ENCODE measurements at regions not wholly inside any gene's neighbourhood (a gene's known extent, or its start where the extent isn't known, plus 50 kb on each side); places are given as distances from the start of the nearest gene placed in this dataset.

- H3K4me1 Mint-ChIP-seq (ENCODE audit: low read depth): no peaks in the 10 kb centered on the region
- ATAC-seq (peak in 1 of 2 donors; percentile 17), DNase-seq (no peak)
- peaks cover 5% of the 10 kb centered on the region for H3K27me3 Mint-ChIP-seq (ENCODE audit: low read depth)
- no peak overlapping the region for H3K4me3 Mint-ChIP-seq
- H3K36me3 Mint-ChIP-seq (ENCODE audit: insufficient read depth): no peaks in the 10 kb centered on the region
- H3K9me3 Mint-ChIP-seq: no peaks in the 10 kb centered on the region
These were observed 462.5 kb upstream of the HS6ST1 start for GRCh38 chr2:128781166-128781565.

- Mint-ChIP-seq H3K27me3 (ENCODE audit: low read depth) (peaks cover 5% of the 10 kb centered on the region), H3K4me3 (no peak overlapping the region), H3K4me1 (ENCODE audit: low read depth) (no peaks in the 10 kb centered on the region), H3K9me3 (no peaks in the 10 kb centered on the region), H3K36me3 (ENCODE audit: insufficient read depth) (no peaks in the 10 kb centered on the region)
- DNase-seq (no peak), ATAC-seq (no peak)
These were observed 463.1 kb upstream of the HS6ST1 start for GRCh38 chr2:128781585-128782385.

GRCh38 chr2:128782411-128783192, 463.9 kb upstream of the HS6ST1 start:
- no peak for ATAC-seq
- no peaks in the 10 kb centered on the region for H3K36me3 Mint-ChIP-seq (ENCODE audit: insufficient read depth)
- H3K27me3 Mint-ChIP-seq (ENCODE audit: low read depth): peaks cover 5% of the 10 kb centered on the region
- no peaks in the 10 kb centered on the region for H3K9me3 Mint-ChIP-seq
- no peak overlapping the region for H3K4me3 Mint-ChIP-seq
- DNase-seq: no peak
- H3K4me1 Mint-ChIP-seq (ENCODE audit: low read depth): no peaks in the 10 kb centered on the region

GRCh38 chr2:128783193-128783671, 464.6 kb upstream of the HS6ST1 start:
- no peak for DNase-seq
- no peaks in the 10 kb centered on the region for H3K36me3 Mint-ChIP-seq (ENCODE audit: insufficient read depth)

GRCh38 chr2:128783896-128784295, 465.2 kb upstream of the HS6ST1 start:
- H3K27me3 Mint-ChIP-seq (ENCODE audit: low read depth): peaks cover 5% of the 10 kb centered on the region
- DNase-seq (no peak), ATAC-seq (no peak)
- H3K36me3 Mint-ChIP-seq (ENCODE audit: insufficient read depth): no peaks in the 10 kb centered on the region
- no peak overlapping the region for H3K4me3 Mint-ChIP-seq
- peaks cover 8% of the 10 kb centered on the region for H3K9me3 Mint-ChIP-seq
- H3K4me1 Mint-ChIP-seq (ENCODE audit: low read depth): no peaks in the 10 kb centered on the region

More at GRCh38 chr2:128783193-128783671, 464.6 kb upstream of the HS6ST1 start:
- Mint-ChIP-seq H3K9me3 (peaks cover 1% of the 10 kb centered on the region), H3K4me1 (ENCODE audit: low read depth) (no peaks in the 10 kb centered on the region), H3K4me3 (no peak overlapping the region), H3K27me3 (ENCODE audit: low read depth) (peaks cover 5% of the 10 kb centered on the region)
- no peak for ATAC-seq

- no peak for ATAC-seq
These were observed 466.1 kb upstream of the HS6ST1 start for GRCh38 chr2:128784626-128785306.

GRCh38 chr2:128786316-128786715, 467.6 kb upstream of the HS6ST1 start:
- Mint-ChIP-seq H3K9me3 (peaks cover 8% of the 10 kb centered on the region), H3K4me1 (ENCODE audit: low read depth) (no peaks in the 10 kb centered on the region), H3K27me3 (ENCODE audit: low read depth) (peaks cover 5% of the 10 kb centered on the region), H3K4me3 (no peak overlapping the region), H3K36me3 (ENCODE audit: insufficient read depth) (no peaks in the 10 kb centered on the region)
- ATAC-seq: no peak
- DNase-seq: no peak

More at GRCh38 chr2:128784626-128785306, 466.1 kb upstream of the HS6ST1 start:
- Mint-ChIP-seq H3K4me3 (no peak overlapping the region), H3K9me3 (peaks cover 8% of the 10 kb centered on the region), H3K4me1 (ENCODE audit: low read depth) (no peaks in the 10 kb centered on the region), H3K27me3 (ENCODE audit: low read depth) (peaks cover 5% of the 10 kb centered on the region), H3K36me3 (ENCODE audit: insufficient read depth) (no peaks in the 10 kb centered on the region)
- no peak for DNase-seq

- H3K9me3 Mint-ChIP-seq: peaks cover 8% of the 10 kb centered on the region
- H3K4me1 Mint-ChIP-seq (ENCODE audit: low read depth): no peaks in the 10 kb centered on the region
- H3K27me3 Mint-ChIP-seq (ENCODE audit: low read depth): peaks cover 5% of the 10 kb centered on the region
- no peaks in the 10 kb centered on the region for H3K36me3 Mint-ChIP-seq (ENCODE audit: insufficient read depth)
- DNase-seq: no peak
- no peak for ATAC-seq
- no peak overlapping the region for H3K4me3 Mint-ChIP-seq
These were observed 468.2 kb upstream of the HS6ST1 start for GRCh38 chr2:128786741-128787478.

GRCh38 chr2:128787616-128788015, 468.9 kb upstream of the HS6ST1 start:
- peaks cover 5% of the 10 kb centered on the region for H3K27me3 Mint-ChIP-seq (ENCODE audit: low read depth)

GRCh38 chr2:128788636-128789220, 470.1 kb upstream of the HS6ST1 start:
- no peaks in the 10 kb centered on the region for H3K36me3 Mint-ChIP-seq (ENCODE audit: insufficient read depth)
- peaks cover 8% of the 10 kb centered on the region for H3K9me3 Mint-ChIP-seq
- no peaks in the 10 kb centered on the region for H3K27me3 Mint-ChIP-seq (ENCODE audit: low read depth)
- H3K4me3 Mint-ChIP-seq: no peak overlapping the region
- no peaks in the 10 kb centered on the region for H3K4me1 Mint-ChIP-seq (ENCODE audit: low read depth)
- ATAC-seq (no peak), DNase-seq (no peak)

More at GRCh38 chr2:128787616-128788015, 468.9 kb upstream of the HS6ST1 start:
- H3K4me3 Mint-ChIP-seq: no peak overlapping the region
- DNase-seq (no peak), ATAC-seq (no peak)
- no peaks in the 10 kb centered on the region for H3K4me1 Mint-ChIP-seq (ENCODE audit: low read depth)
- H3K36me3 Mint-ChIP-seq (ENCODE audit: insufficient read depth): no peaks in the 10 kb centered on the region
- H3K9me3 Mint-ChIP-seq: peaks cover 8% of the 10 kb centered on the region

GRCh38 chr2:128789221-128789620, 470.6 kb upstream of the HS6ST1 start:
- Mint-ChIP-seq H3K36me3 (ENCODE audit: insufficient read depth) (no peaks in the 10 kb centered on the region), H3K9me3 (peaks cover 8% of the 10 kb centered on the region), H3K27me3 (ENCODE audit: low read depth) (no peaks in the 10 kb centered on the region), H3K4me3 (no peak overlapping the region), H3K4me1 (ENCODE audit: low read depth) (no peaks in the 10 kb centered on the region)
- no peak for ATAC-seq
- no peak for DNase-seq

GRCh38 chr2:128789776-128790455, 471.2 kb upstream of the HS6ST1 start:
- no peaks in the 10 kb centered on the region for H3K27me3 Mint-ChIP-seq (ENCODE audit: low read depth)
- no peaks in the 10 kb centered on the region for H3K36me3 Mint-ChIP-seq (ENCODE audit: insufficient read depth)

GRCh38 chr2:128790541-128791001, 471.9 kb upstream of the HS6ST1 start:
- DNase-seq (no peak), ATAC-seq (no peak)
- H3K27me3 Mint-ChIP-seq (ENCODE audit: low read depth): no peaks in the 10 kb centered on the region
- peaks cover 8% of the 10 kb centered on the region for H3K9me3 Mint-ChIP-seq
- H3K4me3 Mint-ChIP-seq: no peak overlapping the region
- H3K4me1 Mint-ChIP-seq (ENCODE audit: low read depth): no peaks in the 10 kb centered on the region
- H3K36me3 Mint-ChIP-seq (ENCODE audit: insufficient read depth): no peaks in the 10 kb centered on the region

More at GRCh38 chr2:128789776-128790455, 471.2 kb upstream of the HS6ST1 start:
- H3K9me3 Mint-ChIP-seq: peaks cover 8% of the 10 kb centered on the region
- ATAC-seq (no peak), DNase-seq (no peak)
- H3K4me3 Mint-ChIP-seq: no peak overlapping the region
- H3K4me1 Mint-ChIP-seq (ENCODE audit: low read depth): no peaks in the 10 kb centered on the region

All from activated T-cell treated with anti-CD3 and anti-CD28 coated beads, Interleukin-2, amount 50 U/mL, for 4 hours (primary cell).